HG03520 (cell line): ENCODE measurements at regions not wholly inside any gene's neighbourhood (a gene's known extent, or its start where the extent isn't known, plus 50 kb on each side); places are given as distances from the start of the nearest gene placed in this dataset.

Experiments
- ATAC-seq: cut with Tn5 transposase; IDR thresholded peaks from one replicate; pipeline ENCODE4 v1.9.1; 2021; ENCODE audit warnings: mild to moderate bottlenecking, moderate library complexity; ENCODE audit not compliant: unreplicated experiment

GRCh38 chr14:98368221-98368620 is 903.8 kb downstream of the BCL11B start:
- no peak for ATAC-seq

DNA sequence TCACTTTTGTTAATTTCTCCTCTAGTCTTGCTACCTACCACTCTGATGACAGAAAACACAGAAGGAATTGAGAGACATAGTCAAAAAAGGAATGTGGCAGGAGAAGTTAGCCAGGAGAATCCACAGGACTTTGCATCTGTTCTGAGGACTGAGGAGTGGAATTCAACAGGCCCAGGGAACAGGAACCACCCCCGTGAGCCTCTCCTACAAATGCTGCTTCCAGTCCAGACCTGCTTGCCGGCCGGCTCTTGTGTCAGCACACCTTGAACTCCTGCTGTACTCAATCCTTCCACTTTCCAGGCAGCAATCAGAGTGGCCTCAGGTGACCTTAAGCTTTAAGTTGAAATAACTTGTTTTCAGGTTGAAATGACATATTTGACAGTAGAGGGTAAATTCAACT is 903.1 kb downstream of the BCL11B start:
- no peak for ATAC-seq

GRCh38 chr14:98369344-98369743 is 902.7 kb downstream of the BCL11B start:
- ATAC-seq: no peak

- no peak for ATAC-seq
These were observed 901.6 kb downstream of the BCL11B start for GRCh38 chr14:98370352-98370751.

DNA sequence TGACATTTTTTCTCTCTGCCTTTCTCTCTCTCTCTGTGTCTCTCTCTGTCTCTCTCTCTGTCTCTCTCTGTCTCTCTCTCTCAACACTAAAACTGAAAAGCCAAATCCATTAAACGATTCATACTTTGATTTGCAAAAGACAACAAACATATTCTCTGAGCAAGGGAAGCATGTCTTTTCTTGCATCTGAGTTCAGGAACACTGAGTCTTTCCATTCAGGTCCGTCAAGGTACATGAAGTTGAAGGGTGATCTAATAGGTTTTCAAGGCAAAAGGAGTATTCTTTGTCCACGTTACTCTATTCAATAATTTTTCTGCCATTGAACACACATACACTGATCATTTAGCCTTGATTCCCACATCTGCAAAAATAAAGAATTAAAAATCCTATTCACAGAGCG is 900.9 kb downstream of the BCL11B start:
- ATAC-seq: no peak

DNA sequence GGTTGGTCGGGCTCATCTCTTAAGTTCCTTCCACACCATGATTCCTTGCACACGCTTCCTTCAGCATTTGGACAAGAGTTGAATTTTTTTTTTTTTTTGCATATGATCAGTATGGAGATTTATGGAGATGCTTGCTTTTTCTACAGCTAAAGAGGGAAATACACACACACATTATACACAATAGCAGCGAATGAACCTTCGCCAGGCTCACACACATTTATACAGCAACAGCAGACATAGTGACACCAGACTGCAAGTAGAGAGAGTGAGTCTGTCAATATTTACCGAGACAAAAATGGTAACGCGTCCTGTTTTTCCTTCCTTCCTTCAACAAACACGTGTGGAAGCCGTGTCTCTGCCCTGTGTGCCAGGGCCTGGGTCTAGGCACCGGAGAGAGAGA is 897.9 kb downstream of the BCL11B start:
- ATAC-seq: no peak

DNA sequence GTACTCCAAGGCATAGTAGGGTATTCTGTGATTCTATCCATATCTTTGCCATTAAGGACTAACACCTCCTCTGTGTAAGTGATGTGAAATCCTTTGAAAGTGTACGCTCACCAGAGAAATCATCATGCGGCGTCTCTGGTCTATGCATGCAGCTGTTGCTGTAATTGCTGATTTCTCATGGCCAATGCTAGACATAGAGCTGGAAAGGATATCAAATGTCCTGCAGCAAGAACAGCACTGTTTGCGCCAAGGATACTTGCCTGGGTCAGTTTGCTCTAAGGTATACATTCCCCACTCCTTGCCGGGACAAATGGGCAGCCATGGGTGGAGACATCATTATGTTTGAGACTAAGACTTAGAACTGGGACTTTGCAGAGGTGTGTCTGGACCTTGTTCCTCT is 896.4 kb downstream of the BCL11B start:
- no peak for ATAC-seq

DNA sequence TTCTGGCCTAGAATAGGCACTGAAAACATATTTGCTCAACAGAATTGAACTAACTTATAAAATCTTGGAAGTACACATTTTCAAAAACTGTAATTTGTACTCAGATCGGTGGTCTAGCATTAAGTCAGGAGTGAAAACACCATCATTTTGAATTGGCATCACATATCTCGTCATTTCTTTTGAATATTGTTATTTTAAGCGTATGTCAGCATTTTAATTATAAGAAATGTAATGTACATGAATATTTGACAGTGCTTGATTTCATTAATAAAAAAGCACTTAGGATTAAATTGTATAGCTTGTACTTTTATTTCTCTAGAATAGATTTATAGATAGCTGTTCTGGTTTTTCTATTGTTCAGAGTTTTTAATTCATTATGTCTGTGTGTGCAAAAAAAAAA is 892.2 kb downstream of the BCL11B start:
- ATAC-seq: no peak

- ATAC-seq: no peak
These were observed 889.3 kb downstream of the BCL11B start for GRCh38 chr14:98382662-98383061.

DNA sequence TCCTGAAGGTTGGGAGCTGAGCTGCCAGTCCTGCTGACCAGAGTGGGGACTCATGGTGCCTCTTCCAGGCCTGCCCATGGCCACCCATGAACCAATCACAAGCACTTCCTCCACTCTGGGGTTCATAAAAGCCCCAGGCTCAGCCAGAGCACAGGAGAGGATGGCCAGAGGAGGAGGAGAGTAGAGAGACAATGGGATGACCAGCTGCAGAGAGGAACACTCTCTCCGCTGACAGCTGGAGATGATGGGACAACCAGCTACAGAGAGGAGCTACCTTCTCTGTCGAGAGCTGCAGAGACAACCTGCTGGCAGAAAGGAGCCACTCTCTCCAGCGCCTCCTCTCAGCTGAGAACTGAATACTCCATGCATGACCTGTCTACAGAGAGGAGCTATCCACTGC is 886.1 kb downstream of the BCL11B start:
- no peak for ATAC-seq

- ATAC-seq: no peak
These were observed 880.9 kb downstream of the BCL11B start for GRCh38 chr14:98391061-98391460.

DNA sequence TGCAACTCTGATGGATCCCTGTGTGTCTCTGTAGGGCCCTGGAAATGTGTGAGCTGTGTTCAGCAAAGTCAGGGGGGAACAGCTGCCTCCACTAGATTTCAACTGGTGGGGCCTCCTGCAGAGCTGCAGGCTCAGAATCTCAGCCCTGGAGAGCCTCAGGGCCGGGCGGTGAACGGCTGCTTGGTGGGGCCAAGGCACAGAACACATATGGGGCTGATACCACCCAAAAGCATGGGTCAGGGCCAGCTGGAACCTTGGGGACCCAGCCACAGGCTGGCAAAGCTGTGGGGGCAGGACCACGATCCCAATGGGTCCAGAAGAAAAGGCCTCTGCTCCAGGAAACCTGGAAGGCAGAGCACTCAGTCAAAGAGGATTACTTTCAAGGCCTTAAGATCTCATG is 878.5 kb downstream of the BCL11B start:
- ATAC-seq: no peak

- ATAC-seq: no peak
These were observed 867.2 kb downstream of the BCL11B start for GRCh38 chr14:98404811-98405210.

DNA sequence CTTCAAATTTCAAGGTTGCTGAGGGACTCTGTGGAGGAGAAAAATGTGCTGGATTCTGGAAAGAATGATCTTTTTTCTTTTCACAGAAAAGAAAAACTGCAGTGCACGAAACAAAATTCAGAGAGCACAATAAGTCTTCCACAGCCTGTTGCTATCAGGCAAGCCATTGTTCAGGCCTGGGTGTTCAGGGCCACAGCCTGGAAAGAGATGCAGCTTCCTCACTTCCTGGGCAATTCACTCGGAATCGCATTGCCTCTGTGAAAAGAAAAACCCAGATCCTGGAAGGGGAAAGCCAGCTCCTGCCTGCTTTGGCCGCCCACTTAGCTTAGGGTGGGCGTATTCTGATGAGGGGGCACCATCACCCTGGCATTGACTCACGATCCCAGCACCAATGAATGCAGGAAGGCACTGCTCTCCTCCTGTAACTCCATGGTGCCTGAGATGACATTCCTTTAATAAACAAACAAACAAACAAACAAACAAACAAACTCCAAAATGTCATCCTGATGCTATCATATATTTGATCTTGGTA is 863.9 kb downstream of the BCL11B start:
- ATAC-seq: no peak

DNA sequence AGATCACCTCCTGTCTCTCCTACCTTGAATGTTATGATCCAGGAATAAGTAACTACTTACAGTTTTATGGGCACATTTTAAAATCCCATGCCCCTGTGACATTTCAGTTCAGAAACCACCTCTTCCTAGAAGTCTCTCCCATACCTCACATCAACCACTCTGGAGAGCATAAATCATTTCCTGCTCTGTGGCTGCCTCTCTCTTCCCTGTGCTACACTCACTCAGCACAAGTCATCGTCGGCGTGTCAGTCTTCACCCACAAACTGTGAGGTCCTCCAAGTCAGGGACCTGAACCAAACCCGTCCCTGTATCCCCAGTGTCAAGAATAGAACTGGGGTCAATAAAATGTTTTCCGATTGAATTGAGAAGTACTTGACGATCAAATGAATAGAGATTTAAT is 863.3 kb downstream of the BCL11B start:
- ATAC-seq: no peak

GRCh38 chr14:98411154-98411553 is 860.8 kb downstream of the BCL11B start:
- no peak for ATAC-seq

- no peak for ATAC-seq
These were observed 859.6 kb downstream of the BCL11B start for GRCh38 chr14:98412431-98412830.

DNA sequence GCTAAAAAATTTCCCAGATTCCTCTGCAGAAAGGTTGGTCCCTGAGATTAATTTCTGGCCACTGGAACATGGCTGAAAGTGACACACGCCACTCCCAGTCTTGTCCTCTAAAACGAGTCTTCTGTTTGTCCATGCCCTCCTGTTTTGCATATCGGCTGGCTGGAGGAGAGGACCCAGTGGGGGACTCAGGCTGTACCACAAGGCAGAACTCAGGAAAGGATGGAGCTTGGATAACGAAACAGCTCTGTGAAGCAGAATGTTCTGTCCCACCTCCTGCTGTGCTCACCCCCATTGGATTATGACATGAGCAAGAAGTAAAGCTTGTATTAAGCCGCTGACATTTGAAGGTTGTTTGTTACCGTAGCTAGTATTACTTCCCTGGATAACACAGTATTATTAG is 856.2 kb downstream of the BCL11B start:
- no peak for ATAC-seq

DNA sequence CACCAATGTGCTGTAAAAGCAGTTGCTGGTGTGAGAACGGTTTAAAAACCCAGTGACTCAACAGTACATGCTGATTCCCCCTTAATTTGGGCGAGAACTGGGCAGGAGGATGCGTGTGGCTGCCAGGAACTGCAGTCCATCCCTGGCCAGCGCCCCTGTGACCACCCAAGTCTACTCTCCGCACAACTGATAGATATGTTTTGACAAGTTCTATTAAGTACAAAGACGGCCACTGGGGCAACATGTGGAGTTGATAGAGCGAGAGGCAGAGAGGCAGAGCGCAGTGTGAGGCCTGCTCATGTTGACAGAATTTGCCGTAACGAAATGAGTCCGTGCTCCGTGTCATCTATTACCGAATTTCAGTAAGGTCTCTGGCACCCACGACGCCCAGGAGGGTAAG is 855.0 kb downstream of the BCL11B start:
- ATAC-seq: no peak

GRCh38 chr14:98428483-98428994 is 843.5 kb downstream of the BCL11B start:
- no peak for ATAC-seq

DNA sequence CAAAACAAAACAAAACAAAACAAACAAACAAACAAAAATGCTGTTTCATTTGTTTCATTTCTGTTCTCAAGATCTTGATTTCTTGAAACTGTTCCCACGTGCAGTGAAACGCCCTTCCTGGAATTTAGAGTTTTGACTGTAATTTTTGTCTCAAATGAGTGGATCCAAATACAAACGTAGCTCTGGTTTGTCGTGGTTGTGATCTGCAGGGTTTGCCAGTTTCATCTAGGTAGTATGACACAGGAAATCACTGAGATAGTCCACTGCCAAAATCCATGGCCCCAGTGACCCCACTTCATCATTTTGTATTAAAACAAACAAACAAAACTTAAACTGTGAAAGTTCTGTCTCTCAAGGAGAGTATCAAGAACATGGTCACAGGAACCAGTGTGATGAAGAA is 838.6 kb downstream of the BCL11B start:
- no peak for ATAC-seq

DNA sequence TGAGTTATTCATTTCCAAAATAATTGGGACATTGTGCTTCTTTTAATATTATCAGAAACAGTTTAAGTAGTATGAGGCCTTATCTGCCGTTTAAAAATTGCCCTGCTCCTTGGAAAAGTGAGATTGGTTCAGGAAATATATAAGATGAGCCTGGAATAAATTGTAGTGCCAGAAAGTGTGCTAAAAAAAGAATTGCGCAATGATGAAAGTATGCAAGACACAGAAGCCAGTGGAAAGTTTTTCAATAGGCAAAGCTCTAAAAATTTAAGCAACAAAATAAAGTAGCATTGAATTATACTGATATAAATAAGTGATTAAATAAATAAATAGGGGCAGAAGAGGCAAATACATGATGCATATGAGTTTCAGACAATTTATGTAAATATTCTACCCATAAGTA is 834.9 kb downstream of the BCL11B start:
- no peak for ATAC-seq

GRCh38 chr14:98444077-98444476 is 827.9 kb downstream of the BCL11B start:
- no peak for ATAC-seq

- ATAC-seq: no peak
These were observed 826.3 kb downstream of the BCL11B start for GRCh38 chr14:98445718-98446117.
